Ishikawa (cell line): ENCODE measurements at regions not wholly inside any gene's neighbourhood (a gene's known extent, or its start where the extent isn't known, plus 50 kb on each side); places are given as distances from the start of the nearest gene placed in this dataset.

Source experiments
- CEBPB ChIP-seq: IDR thresholded peaks from 2 replicates; pipeline ENCODE4 v1.6.1; 2012
- EGR1 ChIP-seq: IDR thresholded peaks from 2 replicates; pipeline ENCODE4 v1.6.1; 2012
- EP300 ChIP-seq: IDR thresholded peaks from 2 replicates; pipeline ENCODE4 v1.6.1; 2012; ENCODE audit warnings: borderline replicate concordance
- NFIC ChIP-seq: IDR thresholded peaks from 2 replicates; pipeline ENCODE4 v1.6.1; 2012
- RAD21 ChIP-seq: IDR thresholded peaks from 2 replicates; pipeline ENCODE4 v1.6.1; 2012; ENCODE audit warnings: low read depth
- REST ChIP-seq: IDR thresholded peaks from 2 replicates; pipeline ENCODE4 v1.6.1; 2012; ENCODE audit warnings: low read depth, mild to moderate bottlenecking
- YY1 ChIP-seq: IDR thresholded peaks from 2 replicates; pipeline ENCODE4 v1.6.1; 2012; ENCODE audit warnings: low read depth

- no peak for TF ChIP-seq CEBPB
- TF ChIP-seq REST: no peak
- no peak for TF ChIP-seq RAD21
- no peak for TF ChIP-seq EP300
- TF ChIP-seq YY1: no peak
- no peak for TF ChIP-seq NFIC
- TF ChIP-seq EGR1: no peak
These were observed 769.1 kb downstream of the NTRK3 start for GRCh38 chr15:87487484-87487883.
